ENCODE measurements at regions not wholly inside any gene's neighbourhood (a gene's known extent, or its start where the extent isn't known, plus 50 kb on each side); places are given as distances from the start of the nearest gene placed in this dataset.
A peak's percentile ranks its signal among the peaks of the same experiment; 100 is the strongest.

DNA sequence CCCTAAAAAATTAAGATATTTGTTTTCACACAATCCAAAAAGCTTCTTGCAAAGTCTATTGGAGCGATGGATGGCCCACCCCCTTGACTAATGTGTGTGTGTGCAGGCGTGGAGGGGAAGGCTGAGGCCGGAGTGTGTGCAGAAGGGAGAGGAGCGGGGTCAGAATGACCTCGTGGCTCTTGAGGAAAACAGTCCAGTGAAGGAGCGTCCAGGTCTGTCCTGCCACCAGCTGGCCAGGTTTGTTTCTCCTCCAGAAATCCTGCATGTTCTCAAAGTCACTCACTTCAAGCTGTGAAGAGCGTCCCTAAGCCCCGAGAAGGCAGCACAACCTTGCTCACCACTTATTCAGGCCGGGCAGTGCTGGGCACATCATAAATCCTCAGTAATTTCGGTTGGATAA lies 69.5 kb upstream of the SSX2IP start:
- no peak for DNase-seq

DNA sequence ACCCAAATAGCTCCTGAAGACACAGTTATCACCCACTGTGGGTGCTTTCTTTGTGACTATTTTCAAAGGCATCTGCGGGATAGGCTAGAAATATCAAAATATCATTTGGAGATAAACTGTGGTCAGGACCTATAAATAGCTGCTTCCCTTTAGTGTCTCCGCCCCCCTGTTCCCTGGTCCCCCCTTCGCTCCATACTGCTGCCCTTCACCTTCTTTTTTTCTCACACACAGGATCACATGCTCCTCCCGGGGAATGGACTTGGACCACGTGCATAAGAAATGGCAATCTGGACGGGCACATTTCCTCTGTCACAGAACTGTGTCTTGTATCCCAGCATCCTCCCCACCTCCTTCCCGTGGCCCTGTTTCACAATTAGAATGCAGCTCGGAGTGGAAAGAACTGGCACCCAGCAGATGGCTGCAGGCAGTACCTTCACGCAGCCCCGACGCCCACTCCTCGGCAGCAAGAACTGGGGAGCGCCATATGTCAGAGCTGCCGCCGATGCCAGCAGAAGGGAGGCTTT lies 68.8 kb upstream of the SSX2IP start:
- DNase-seq, result no peak

DNA sequence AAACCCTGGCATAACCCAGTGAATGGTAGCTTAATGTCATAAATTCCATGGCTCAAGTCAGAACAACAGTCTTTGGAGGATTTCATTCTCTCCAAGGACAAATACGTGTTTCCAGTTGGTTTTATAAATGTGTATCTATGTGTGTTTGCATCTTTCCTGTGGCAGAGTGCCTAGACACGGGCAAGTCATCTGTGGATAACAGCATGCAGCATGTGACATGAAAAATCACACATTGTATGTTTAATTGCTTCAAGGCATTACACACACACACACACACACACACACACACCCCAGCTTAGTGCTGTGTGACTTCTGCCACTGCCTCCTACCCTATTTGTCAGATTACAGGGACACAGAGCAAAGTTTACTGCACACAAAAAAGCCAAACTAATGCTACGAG lies 68.2 kb upstream of the SSX2IP start:
- DNase-seq, result no peak

DNA sequence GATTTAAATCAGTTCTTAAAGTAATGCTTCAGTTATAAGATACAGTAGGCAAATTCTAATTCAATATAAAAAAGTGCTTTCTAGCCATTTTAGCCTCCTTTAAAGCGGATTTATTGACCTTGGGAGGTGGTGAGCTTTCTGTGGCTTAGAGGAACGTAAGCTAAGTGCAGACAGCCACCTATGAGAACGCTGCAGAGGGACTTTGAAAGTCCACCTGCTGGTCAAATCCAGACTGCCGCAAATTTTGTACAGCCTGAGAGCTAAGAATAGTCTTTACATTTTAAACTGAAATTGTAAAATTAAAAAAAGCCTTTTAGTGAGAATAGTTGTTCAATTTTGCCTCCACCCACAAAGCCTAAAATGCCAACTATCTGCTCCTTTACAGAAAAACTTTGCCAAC lies 67.0 kb upstream of the SSX2IP start:
- DNase-seq, result no peak

DNA sequence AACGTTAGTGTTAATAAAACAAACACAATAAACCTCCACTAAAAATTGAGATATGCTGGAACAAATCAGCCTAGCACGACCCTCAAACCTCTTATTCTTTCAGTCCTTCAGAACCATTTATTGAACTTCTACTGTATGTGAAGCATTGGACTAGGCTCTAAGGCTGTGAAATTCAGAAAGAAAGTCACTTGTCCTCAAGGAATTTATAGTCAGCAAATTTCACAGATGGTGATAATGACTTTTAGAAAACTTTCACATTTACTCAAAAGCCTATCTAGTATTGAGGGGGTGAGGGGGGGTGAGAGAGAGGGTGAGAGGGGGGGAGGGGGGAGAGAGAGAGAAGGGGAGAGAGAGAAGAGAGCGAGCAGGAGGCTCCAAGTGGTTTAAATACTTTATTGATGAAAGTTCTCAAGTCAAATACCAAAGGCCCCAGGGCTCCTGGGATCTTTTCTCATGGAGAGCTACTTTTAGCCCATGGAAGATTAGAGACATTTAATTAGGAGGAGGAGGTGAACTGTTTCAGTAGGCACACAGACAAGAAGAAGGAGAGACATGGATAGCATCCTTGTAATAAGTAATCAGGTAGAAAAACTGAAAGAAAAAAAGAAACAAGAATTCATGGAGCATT lies 66.3 kb upstream of the SSX2IP start:
- no peak for DNase-seq

DNA sequence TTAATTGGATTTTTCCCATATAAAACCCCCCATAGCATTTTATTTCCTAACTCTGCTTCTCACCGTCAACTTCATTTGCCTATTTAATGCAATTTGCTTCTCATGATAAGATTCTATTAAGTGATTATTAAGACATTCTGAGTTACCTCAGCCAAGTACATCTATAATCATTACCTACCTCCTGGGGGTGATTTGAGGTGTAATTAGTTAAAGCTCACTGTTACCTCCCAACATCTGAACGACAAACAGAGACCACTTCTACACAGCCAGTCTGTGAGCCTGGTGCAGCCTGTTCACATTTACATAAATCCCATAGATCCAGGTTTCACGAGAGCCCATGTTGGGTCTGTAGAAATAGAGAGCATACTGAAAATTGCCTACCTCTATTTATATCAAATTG lies 65.7 kb upstream of the SSX2IP start:
- DNase-seq, result no peak

DNA sequence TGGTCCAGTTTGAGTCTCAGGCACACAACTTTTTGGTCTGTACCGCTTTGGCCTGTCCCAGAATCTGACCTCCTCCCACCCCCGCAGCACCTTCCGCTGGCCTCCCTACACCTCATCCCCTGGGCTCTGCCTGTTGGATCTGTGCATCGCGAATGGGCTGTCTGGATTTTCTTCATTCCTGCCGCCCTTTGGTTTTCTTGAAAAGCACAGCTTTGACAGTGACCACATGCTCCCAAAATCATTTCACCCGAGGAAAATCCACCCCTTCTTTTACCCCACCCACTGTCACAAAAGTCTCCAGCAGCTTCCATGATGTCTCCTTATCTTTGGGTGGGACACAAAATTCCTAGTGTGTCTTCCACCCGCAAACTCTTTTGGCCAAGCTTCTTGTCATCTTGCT lies 65.0 kb upstream of the SSX2IP start:
- no peak for DNase-seq

DNA sequence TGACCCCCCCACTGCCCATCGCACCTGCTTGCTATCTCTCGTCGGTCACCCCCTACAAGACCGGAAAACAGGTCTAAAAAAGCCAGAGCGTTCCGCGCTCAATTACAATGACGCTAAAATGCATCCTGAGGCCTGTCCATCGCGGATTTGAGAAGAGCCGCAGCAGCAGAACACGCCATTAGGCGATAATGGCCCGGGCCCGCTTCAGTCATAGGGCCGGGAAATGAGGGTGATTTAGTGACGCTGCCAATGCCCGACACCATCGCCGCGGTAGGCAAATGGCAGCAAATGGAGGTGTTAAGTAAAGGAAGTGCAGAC lies 64.1 kb upstream of the SSX2IP start:
- DNase-seq, result no peak

DNA sequence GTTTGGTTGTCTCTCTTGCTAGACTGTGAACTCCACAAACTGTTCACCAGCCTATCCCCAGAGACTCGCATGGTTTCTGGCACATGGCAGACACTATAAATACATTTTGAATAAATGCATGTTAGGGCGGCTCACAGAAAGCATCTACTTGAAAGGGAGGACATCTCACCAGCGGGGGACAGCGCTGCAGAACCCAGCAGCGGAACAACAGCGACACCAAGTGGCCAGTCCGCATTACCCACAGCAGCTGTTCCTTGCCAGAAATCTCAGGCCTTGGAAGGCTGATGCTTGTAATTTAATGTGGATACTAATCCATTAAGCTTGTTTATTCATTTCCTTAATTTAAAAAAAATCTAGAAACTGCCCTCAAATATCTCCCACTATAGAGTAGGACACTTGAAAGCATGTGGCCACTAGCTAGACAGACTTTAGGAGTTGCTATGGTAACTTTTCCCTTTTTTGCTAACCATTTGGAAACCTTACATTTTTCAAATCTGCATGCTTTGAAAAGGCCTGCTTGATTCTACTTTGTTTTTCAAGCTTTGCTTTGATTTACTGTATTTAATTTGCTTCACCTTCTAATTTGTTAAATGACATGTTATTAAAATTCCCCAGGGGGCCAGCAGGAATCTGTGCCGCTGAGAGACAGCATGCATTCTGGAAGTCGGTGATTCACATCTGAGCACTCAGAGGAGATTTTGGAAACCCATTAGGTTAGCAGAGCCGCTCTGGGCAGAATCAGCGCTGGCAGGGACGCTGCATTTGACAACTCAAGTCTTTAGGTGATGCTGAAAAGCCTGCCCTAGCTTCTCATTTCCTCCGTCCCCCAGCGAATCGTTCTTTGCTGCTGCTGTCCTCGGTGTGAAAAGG lies 63.5 kb upstream of the SSX2IP start:
- peak; percentile 53 to 65 for DNase-seq

DNA sequence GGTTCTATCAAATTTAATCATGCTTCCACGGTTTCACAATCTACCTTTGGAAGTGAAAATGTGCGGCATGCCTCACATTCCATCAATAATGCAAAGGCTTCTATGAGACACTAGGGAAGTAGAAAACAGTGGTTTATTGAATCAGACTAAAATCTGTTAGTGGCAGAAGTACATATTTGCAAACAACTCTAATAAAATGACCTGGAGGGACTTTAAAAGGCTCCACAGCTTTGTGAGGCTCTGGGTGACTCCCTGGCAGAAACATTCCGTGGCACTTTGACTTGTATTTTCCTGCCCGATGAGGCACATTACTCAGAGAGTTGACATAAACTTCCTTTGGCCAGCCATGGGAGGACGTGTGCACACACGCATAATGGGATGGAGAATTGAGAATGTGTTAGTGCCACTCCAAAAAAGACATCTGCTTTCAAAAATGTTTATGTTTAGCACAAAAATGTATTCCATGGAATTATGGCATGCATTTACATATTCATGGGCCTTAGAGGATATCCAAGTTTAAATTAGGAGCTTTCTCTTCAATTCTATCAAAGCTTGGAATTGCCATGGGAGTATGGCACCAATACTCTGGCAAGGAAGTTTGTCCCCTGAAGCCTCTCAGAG lies 60.0 kb upstream of the SSX2IP start:
- no peak for DNase-seq

DNA sequence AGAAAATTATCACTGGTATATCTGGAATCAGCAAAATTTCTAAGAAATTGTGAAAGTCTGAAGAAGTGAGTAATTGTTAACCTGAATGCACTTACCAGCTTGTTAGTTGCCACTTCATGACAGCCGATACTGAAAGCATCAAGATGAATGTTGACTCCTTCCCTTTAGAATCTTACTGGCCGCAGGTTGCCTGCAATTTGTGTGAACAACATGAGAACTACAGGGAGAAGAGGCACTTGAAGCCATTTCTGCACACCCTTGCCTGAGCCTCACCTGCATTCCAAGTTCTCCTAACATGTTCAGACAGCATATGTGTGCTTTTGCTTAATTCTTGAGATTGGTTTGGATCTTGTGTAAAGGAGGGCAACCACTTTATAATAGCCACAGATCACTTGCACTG lies 59.2 kb upstream of the SSX2IP start:
- no peak for DNase-seq

DNA sequence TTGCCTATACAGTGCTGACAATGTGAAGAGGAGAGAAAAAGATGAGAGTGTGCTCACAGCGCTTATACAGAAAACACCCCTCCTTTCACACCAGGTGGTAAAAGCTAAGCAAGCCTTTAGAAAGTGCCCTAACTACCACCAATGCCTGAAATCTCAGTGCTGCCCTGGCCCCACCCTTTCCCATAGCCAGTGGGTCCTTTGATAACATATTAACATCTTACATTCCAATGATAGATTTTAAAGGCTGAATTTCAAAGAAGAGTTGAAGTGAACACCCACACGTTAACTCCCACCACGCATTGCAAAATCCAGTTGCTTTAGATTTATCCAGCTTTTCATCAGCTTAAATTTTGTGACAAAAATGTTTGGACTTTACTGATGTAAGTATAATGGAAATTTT lies 58.1 kb upstream of the SSX2IP start:
- DNase-seq, result no peak

DNA sequence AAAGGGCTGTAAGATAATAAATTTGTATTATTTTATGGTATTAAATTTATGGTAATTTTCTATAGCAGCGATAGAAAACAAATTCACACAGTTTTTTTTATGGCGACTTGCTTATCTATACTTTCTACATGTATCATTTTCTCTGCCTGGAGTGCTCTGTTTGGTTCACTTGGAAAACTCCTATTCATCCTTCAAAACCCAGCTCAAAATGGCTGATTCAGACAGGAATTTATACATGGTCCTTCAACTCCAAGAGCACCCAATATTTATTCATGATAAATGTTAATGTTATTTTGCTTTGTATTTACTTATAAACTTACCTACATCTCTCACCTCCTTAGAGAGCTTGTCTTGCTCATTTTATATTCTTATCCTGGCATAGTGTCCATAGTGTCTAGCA lies 55.6 kb upstream of the SSX2IP start:
- no peak for DNase-seq

DNA sequence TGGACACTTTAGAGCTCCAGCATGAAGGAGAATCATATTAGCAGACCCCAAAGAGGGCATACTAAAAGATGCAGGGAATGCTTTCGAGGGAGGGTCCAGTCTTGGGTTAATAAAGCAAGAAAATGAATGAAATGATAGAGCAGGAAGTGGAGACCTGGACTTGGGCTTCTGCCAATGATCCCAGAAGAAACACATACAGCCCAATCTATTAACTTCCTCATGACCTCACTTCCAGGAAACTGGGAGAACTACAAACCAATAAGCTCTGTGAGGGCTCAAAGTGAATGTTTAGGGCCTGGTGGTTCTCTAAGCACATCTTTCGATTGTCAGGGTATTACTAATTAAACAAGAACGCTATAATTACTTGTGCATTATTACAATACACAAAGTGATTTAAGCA lies 53.6 kb upstream of the SSX2IP start:
- no peak for DNase-seq

DNA sequence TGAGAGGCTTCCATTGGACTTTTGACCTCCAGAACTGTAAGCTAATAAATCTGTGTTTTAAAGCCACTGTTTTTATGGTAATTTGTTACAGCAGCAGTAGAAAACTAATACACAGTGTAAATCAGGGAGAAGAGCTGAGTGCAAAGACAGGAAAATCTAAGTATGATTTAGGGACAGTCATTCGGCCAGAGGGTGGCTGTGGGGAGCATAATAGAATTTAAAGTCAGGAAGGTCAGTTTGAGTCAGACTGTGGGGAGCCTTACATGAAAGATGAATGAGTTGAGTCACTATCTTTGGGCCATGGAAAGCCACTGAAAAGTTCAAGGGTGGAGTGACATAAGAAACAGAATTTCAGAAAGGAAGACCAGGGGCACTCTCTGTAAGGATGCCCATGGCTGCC lies 52.4 kb upstream of the SSX2IP start:
- no peak for DNase-seq

DNA sequence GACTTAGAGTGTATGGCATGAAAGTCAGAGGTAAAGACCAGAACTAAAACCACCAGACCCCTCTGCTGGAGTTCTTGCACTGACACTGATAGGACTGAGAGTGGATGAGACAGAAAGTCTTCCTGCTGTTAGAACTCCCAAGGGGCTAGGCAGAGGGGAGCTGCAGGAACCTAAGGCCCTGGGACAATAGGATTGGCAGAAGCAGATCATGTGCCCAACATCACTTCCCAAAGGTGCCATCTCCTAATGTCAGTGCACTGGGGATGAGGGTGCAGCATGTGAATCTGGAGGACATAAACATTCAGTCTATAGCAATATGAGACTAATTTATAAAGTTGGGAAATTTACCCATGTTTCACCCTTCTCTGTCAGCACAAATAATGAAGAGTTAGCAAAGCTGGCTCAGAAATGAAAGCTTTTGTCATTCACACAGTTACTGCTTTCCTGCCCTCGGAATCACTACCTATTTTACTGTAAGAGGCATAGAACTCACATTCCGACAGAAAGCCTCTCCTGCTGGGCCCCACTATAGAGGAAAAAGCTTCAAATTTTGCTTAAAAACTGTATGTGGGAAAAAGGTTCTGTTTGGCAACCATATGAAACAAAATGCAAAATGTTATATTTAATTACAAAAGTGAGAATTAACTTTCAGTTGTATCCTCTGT lies 49.9 kb upstream of the SSX2IP start:
- no peak for DNase-seq

Measured in AML-193 (cell line).